Erythroblast (primary cell): ENCODE measurements at regions not wholly inside any gene's neighbourhood (a gene's known extent, or its start where the extent isn't known, plus 50 kb on each side); places are given as distances from the start of the nearest gene placed in this dataset.

Experiments
- GATA1 ChIP-seq: IDR thresholded peaks from 2 replicates; pipeline ENCODE4 v1.6.1; 2011; ENCODE audit warnings: low read depth, mild to moderate bottlenecking, control low read depth, low read length, moderate library complexity
- POLR2A ChIP-seq: IDR thresholded peaks from 2 replicates; pipeline ENCODE4 v1.6.1; 2011; ENCODE audit warnings: mild to moderate bottlenecking, low read length

GRCh38 chr6:164101859-164102258 lies 687.3 kb downstream of the QKI start:
- no peak for TF ChIP-seq POLR2A
- TF ChIP-seq GATA1, result no peak
